ENCODE measurements at regions not wholly inside any gene's neighbourhood (a gene's known extent, or its start where the extent isn't known, plus 50 kb on each side); places are given as distances from the start of the nearest gene placed in this dataset.

GRCh38 chr2:104703669-104704068, 150.2 kb upstream of the POU3F3 start:
- TF ChIP-seq ZFX (IDR thresholded peaks at IDR 0.05; ENCODE audit: borderline replicate concordance), result no peak
- no peak for TF ChIP-seq CTCF (IDR thresholded peaks at IDR 0.05)
- H3K27ac ChIP-seq, result no peak overlapping the region

GRCh38 chr2:104704496-104705245, 149.2 kb upstream of the POU3F3 start:
- no peak overlapping the region for H3K27ac ChIP-seq
- TF ChIP-seq ZFX (IDR thresholded peaks at IDR 0.05; ENCODE audit: borderline replicate concordance) (no peak), CTCF (IDR thresholded peaks at IDR 0.05) (no peak)

- H3K27ac ChIP-seq, result no peak overlapping the region
- TF ChIP-seq CTCF (IDR thresholded peaks at IDR 0.05) (no peak), ZFX (IDR thresholded peaks at IDR 0.05; ENCODE audit: borderline replicate concordance) (no peak)
These were observed 146.9 kb upstream of the POU3F3 start for GRCh38 chr2:104707056-104707455.

GRCh38 chr2:104708967-104709366, 144.9 kb upstream of the POU3F3 start:
- TF ChIP-seq CTCF (IDR thresholded peaks at IDR 0.05) (no peak), ZFX (IDR thresholded peaks at IDR 0.05; ENCODE audit: borderline replicate concordance) (no peak)
- no peak overlapping the region for H3K27ac ChIP-seq

- TF ChIP-seq ZFX (IDR thresholded peaks at IDR 0.05; ENCODE audit: borderline replicate concordance), result no peak
- TF ChIP-seq CTCF (IDR thresholded peaks at IDR 0.05), result no peak
- no peak overlapping the region for H3K27ac ChIP-seq
These were observed 137.9 kb upstream of the POU3F3 start for GRCh38 chr2:104716061-104716460.

- TF ChIP-seq CTCF (IDR thresholded peaks at IDR 0.05) (peak; percentile 83), ZFX (IDR thresholded peaks at IDR 0.05; ENCODE audit: borderline replicate concordance) (no peak)
- H3K27ac ChIP-seq, result no peak overlapping the region
These were observed 120.5 kb upstream of the POU3F3 start for GRCh38 chr2:104733226-104733943.

All from 22Rv1 (cell line).